Osteoblast (primary cell): ENCODE measurements at regions not wholly inside any gene's neighbourhood (a gene's known extent, or its start where the extent isn't known, plus 50 kb on each side); places are given as distances from the start of the nearest gene placed in this dataset.
"Not testable (repeated sequence)": the region's sequence is repeated elsewhere in the genome, so short reads cannot be mapped to it uniquely, and the experiment has no call there.

Experiments used
- DNase-seq: peaks from one replicate; pipeline ENCODE4 v3.0.0; 2011; ENCODE audit warnings: low spot score, mixed read lengths; ENCODE audit not compliant: insufficient read length; ENCODE audit errors: missing footprints
- H2AFZ ChIP-seq: 2 replicates; pipeline ENCODE4 v1.6.0; 2011; ENCODE audit warnings: mild to moderate bottlenecking, low read length
- H3K27ac ChIP-seq: 2 replicates; pipeline ENCODE4 v1.5.1; 2011; ENCODE audit warnings: mild to moderate bottlenecking, low read depth, low read length, moderate library complexity
- H3K27me3 ChIP-seq: 2 replicates; pipeline ENCODE4 v1.6.0; 2012; ENCODE audit warnings: mild to moderate bottlenecking, control low read depth, inconsistent platforms, low read length, moderate library complexity; ENCODE audit not compliant: insufficient read depth
- H3K36me3 ChIP-seq: 2 replicates; pipeline ENCODE4 v1.5.1; 2011; ENCODE audit warnings: mild to moderate bottlenecking, low read length, control low read depth, moderate library complexity; ENCODE audit not compliant: insufficient read depth
- H3K4me1 ChIP-seq: 2 replicates; pipeline ENCODE4 v1.5.1; 2011; ENCODE audit warnings: mild to moderate bottlenecking, low read length, control low read depth, moderate library complexity; ENCODE audit not compliant: insufficient read depth
- H3K4me2 ChIP-seq: 2 replicates; pipeline ENCODE4 v1.6.0; 2011; ENCODE audit warnings: mild to moderate bottlenecking, low read length; ENCODE audit not compliant: insufficient read depth
- H3K4me3 ChIP-seq: fragments of 200-600 bp; sonication (generic); 3 replicates; pipeline ENCODE4 v1.5.1; 2012; ENCODE audit warnings: mild to moderate bottlenecking, low read length, inconsistent platforms; ENCODE audit not compliant: insufficient read depth
- H3K79me2 ChIP-seq: 2 replicates; pipeline ENCODE4 v1.6.0; 2012; ENCODE audit warnings: mild to moderate bottlenecking, low read length, control low read depth, inconsistent platforms; ENCODE audit not compliant: insufficient read depth
- H3K9me3 ChIP-seq: 2 replicates; pipeline ENCODE4 v1.5.1; 2011; ENCODE audit warnings: low read depth, low read length, control low read depth
- H4K20me1 ChIP-seq: 2 replicates; pipeline ENCODE4 v1.6.0; 2012; ENCODE audit warnings: mild to moderate bottlenecking, low read length, control low read depth; ENCODE audit not compliant: insufficient read depth
- TF ChIP-seq, protein P1 (sequence below): IDR thresholded peaks from 2 replicates; pipeline ENCODE4 v1.5.1; 2011; ENCODE audit warnings: mild to moderate bottlenecking, low read depth, low read length, moderate library complexity; ENCODE audit errors: extremely low read depth

DNA sequence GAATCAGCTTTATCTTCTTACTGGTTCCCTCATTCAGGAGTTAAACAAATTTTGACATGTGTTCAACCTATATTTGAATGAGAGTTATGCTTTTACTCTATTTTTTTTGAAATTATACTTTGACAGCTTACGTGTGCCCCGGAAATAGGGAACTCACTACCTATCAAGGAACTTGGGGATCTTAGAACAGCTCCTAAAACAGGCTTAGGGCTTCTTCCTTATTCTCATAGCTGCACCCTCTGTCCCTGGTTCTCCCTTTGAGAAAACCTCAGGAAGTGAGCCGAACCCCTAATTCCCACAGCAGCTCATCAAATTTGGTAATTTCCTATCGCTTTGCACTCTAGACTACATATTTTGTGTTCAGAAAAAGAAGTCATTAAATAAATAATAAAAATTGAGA, 81.2 kb upstream of the RUNX3 start:
- Histone ChIP-seq H3K27me3 (peaks cover 19% of the 10 kb centered on the region), H3K27ac (no peak overlapping the region), H3K36me3 (no peaks in the 10 kb centered on the region), H2AFZ (no peak overlapping the region), H3K9me3 (no peaks in the 10 kb centered on the region), H3K4me2 (no peak overlapping the region), H3K79me2 (no peaks in the 10 kb centered on the region), H3K4me3 (no peak overlapping the region), H4K20me1 (no peaks in the 10 kb centered on the region), H3K4me1 (no peaks in the 10 kb centered on the region)
- TF ChIP-seq, protein P1, sequence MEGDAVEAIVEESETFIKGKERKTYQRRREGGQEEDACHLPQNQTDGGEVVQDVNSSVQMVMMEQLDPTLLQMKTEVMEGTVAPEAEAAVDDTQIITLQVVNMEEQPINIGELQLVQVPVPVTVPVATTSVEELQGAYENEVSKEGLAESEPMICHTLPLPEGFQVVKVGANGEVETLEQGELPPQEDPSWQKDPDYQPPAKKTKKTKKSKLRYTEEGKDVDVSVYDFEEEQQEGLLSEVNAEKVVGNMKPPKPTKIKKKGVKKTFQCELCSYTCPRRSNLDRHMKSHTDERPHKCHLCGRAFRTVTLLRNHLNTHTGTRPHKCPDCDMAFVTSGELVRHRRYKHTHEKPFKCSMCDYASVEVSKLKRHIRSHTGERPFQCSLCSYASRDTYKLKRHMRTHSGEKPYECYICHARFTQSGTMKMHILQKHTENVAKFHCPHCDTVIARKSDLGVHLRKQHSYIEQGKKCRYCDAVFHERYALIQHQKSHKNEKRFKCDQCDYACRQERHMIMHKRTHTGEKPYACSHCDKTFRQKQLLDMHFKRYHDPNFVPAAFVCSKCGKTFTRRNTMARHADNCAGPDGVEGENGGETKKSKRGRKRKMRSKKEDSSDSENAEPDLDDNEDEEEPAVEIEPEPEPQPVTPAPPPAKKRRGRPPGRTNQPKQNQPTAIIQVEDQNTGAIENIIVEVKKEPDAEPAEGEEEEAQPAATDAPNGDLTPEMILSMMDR = no peak
- no peak for DNase-seq

DNA sequence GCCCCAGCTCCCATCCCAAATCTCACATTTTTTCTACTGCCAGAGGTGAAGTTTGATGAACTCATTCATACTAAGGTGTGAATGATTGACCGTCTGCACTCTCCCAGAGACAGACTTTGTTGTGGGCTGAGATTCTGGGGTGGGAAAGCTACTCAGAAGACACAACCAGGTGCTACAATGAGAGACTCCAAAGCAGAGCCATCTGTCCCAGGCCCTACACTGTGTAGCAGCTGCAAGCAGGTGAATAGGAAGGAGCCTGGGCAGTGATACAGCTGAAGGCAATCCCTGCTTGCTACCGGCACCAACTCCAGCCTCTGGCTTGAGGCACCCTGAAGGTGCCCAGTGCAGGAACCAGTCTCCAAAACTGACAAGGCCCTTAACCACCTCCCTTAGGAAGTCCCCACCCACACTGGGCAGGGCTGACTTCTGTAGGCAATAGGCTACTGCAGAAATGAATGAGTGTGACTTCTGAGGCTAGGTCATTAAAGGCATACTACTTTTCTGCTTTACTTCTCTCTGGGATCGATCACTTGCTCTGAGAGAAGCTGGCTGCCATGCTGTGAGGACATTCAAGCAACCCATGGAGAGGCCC, 79.7 kb upstream of the RUNX3 start:
- Histone ChIP-seq H3K9me3 (no peaks in the 10 kb centered on the region), H3K27me3 (peaks cover 31% of the 10 kb centered on the region)

DNA sequence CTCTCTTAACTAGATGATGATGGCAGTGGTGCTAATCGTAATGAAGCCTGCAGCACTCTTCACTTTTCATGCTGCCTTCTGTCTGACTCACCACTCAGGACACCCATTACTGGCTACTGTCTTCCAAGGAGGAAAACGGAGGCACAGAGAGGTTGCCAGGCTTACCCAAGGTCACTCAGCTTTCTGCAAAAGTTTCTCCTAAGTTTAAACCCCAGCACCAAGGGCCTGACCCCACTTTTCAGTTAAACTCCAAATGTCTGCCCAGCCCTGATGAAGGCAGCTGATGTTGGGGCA, 78.1 kb upstream of the RUNX3 start:
- Histone ChIP-seq H3K9me3 (no peaks in the 10 kb centered on the region), H3K27ac (no peak overlapping the region), H3K4me2 (no peak overlapping the region), H3K36me3 (no peaks in the 10 kb centered on the region), H4K20me1 (no peaks in the 10 kb centered on the region), H3K4me3 (no peak overlapping the region), H3K79me2 (no peaks in the 10 kb centered on the region), H2AFZ (no peak overlapping the region), H3K4me1 (no peaks in the 10 kb centered on the region), H3K27me3 (peaks cover 31% of the 10 kb centered on the region)
- TF ChIP-seq, protein P1 = no peak
- DNase-seq = no peak

More for the DNA sequence above, 79.7 kb upstream of the RUNX3 start:
- DNase-seq = no peak
- Histone ChIP-seq H3K4me1 (no peaks in the 10 kb centered on the region), H3K79me2 (no peaks in the 10 kb centered on the region), H4K20me1 (no peaks in the 10 kb centered on the region), H3K4me2 (no peak overlapping the region), H2AFZ (no peak overlapping the region), H3K4me3 (no peak overlapping the region), H3K27ac (no peak overlapping the region), H3K36me3 (no peaks in the 10 kb centered on the region)
- TF ChIP-seq, protein P1 = no peak

GRCh38 chr1:25007390-25008191, 77.5 kb upstream of the RUNX3 start:
- H3K79me2 ChIP-seq, H2AFZ ChIP-seq, H3K9me3 ChIP-seq, H3K4me1 ChIP-seq, H3K27ac ChIP-seq, DNase-seq, H4K20me1 ChIP-seq, H3K4me3 ChIP-seq, H3K4me2 ChIP-seq, H3K36me3 ChIP-seq: not testable (repeated sequence)
- H3K27me3 ChIP-seq = peaks cover 31% of the 10 kb centered on the region
